ENCODE measurements at regions not wholly inside any gene's neighbourhood (a gene's known extent, or its start where the extent isn't known, plus 50 kb on each side); places are given as distances from the start of the nearest gene placed in this dataset.

GRCh38 chr12:42761086-42761485 is 171.5 kb upstream of the PRICKLE1 start:
- peak; percentile 9 for TF ChIP-seq CTCF (conservative IDR thresholded peaks at IDR 0.05; ENCODE audit: low read depth, low read length)
- no peak overlapping the region for H3K4me3 ChIP-seq (ENCODE audit: low read depth, low read length)
- DNase-seq (ENCODE audit: low read depth): no peak

- TF ChIP-seq CTCF (conservative IDR thresholded peaks at IDR 0.05; ENCODE audit: low read depth, low read length): no peak
- DNase-seq (ENCODE audit: low read depth): no peak
- no peak overlapping the region for H3K4me3 ChIP-seq (ENCODE audit: low read depth, low read length)
Measured at GRCh38 chr12:42760550-42760949, 171.0 kb upstream of the PRICKLE1 start.

GRCh38 chr12:42759622-42760273 is 170.2 kb upstream of the PRICKLE1 start:
- TF ChIP-seq CTCF (conservative IDR thresholded peaks at IDR 0.05; ENCODE audit: low read depth, low read length): no peak
- H3K4me3 ChIP-seq (ENCODE audit: low read depth, low read length): no peak overlapping the region
- peak; percentile 67 for DNase-seq (ENCODE audit: low read depth)

GRCh38 chr12:42758806-42759205 is 169.3 kb upstream of the PRICKLE1 start:
- no peak for TF ChIP-seq CTCF (conservative IDR thresholded peaks at IDR 0.05; ENCODE audit: low read depth, low read length)
- H3K4me3 ChIP-seq (ENCODE audit: low read depth, low read length): no peak overlapping the region
- DNase-seq (ENCODE audit: low read depth): no peak

- no peak overlapping the region for H3K4me3 ChIP-seq (ENCODE audit: low read depth, low read length)
- no peak for DNase-seq (ENCODE audit: low read depth)
- no peak for TF ChIP-seq CTCF (conservative IDR thresholded peaks at IDR 0.05; ENCODE audit: low read depth, low read length)
Measured at GRCh38 chr12:42757624-42758119, 168.1 kb upstream of the PRICKLE1 start.

GRCh38 chr12:42756841-42757623 is 167.5 kb upstream of the PRICKLE1 start:
- peak; percentile 99 for DNase-seq (ENCODE audit: low read depth)
- peak; percentile 11 for TF ChIP-seq CTCF (conservative IDR thresholded peaks at IDR 0.05; ENCODE audit: low read depth, low read length)
- peak overlapping the region; percentile 17 for H3K4me3 ChIP-seq (ENCODE audit: low read depth, low read length)
